DND-41 (cell line): ENCODE measurements at regions not wholly inside any gene's neighbourhood (a gene's known extent, or its start where the extent isn't known, plus 50 kb on each side); places are given as distances from the start of the nearest gene placed in this dataset.

ENCODE experiments used
- EZH2 ChIP-seq: IDR thresholded peaks from 3 replicates; pipeline ENCODE4 v1.6.1; 2012; ENCODE audit warnings: borderline replicate concordance, low read depth, mild to moderate bottlenecking, moderate library complexity, low read length, inconsistent platforms; ENCODE audit not compliant: severe bottlenecking
- TF ChIP-seq, protein P1 (sequence below): IDR thresholded peaks from 2 replicates; pipeline ENCODE4 v1.5.1; 2012; ENCODE audit warnings: borderline replicate concordance, low read length, moderate library complexity, mild to moderate bottlenecking; ENCODE audit not compliant: poor library complexity, severe bottlenecking; ENCODE audit errors: extremely low read depth

DNA sequence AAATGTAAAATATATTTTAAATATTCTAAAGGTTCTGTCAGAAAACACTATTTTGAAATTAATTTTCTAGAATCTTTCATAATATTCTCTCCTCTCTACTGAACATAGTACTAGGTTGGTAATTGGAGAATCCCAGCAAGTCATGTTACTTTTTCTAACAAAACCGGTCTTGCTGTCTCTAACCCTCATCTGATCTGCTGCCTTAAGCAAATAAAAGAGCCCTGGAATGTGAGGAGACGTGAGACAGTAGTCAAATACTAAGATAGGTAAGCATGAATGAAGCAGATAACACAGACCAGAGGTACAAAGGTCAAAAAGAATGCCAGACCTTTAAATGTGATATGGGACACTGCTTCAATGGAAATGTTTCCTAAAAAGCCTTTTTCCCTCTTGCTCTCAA is 462.4 kb upstream of the NUPR2 start:
- TF ChIP-seq, protein P1, sequence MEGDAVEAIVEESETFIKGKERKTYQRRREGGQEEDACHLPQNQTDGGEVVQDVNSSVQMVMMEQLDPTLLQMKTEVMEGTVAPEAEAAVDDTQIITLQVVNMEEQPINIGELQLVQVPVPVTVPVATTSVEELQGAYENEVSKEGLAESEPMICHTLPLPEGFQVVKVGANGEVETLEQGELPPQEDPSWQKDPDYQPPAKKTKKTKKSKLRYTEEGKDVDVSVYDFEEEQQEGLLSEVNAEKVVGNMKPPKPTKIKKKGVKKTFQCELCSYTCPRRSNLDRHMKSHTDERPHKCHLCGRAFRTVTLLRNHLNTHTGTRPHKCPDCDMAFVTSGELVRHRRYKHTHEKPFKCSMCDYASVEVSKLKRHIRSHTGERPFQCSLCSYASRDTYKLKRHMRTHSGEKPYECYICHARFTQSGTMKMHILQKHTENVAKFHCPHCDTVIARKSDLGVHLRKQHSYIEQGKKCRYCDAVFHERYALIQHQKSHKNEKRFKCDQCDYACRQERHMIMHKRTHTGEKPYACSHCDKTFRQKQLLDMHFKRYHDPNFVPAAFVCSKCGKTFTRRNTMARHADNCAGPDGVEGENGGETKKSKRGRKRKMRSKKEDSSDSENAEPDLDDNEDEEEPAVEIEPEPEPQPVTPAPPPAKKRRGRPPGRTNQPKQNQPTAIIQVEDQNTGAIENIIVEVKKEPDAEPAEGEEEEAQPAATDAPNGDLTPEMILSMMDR: no peak
- no peak for TF ChIP-seq EZH2
